CD4-positive, alpha-beta T cell (primary cell): ENCODE measurements at regions not wholly inside any gene's neighbourhood (a gene's known extent, or its start where the extent isn't known, plus 50 kb on each side); places are given as distances from the start of the nearest gene placed in this dataset.

Experiments used
- ATAC-seq: fragments of 200-7000 bp; cut with Tn5 transposase; one replicate; pipeline ENCODE4 v1.10.0; 2022; ENCODE audit warnings: mild to moderate bottlenecking; ENCODE audit not compliant: poor library complexity
- CTCF ChIA-PET: fragments of 350-600 bp; sonication (Branson Sonifier 250); formaldehyde crosslinking; loops from one replicate; lab custom pipeline; 2021; ENCODE audit warnings: antibody characterized with exemption, inconsistent platforms; lab: Charles Lee
- POLR2A ChIA-PET: fragments of 350-600 bp; sonication (Branson Sonifier 250); formaldehyde crosslinking; loops from one replicate; lab custom pipeline; 2021; ENCODE audit warnings: antibody characterized with exemption, inconsistent platforms; lab: Charles Lee
- DNase-seq, 14 experiments: peaks; one replicate each; pipeline ENCODE4 v3.0.0-alpha.2; 2013 to 2020; ENCODE audit warnings: mixed read lengths in 2 of 14
- H3K27ac ChIP-seq, 2 donors: one replicate each; pipeline versions ENCODE4 v1.5.1 to v1.7.0; 2013; ENCODE audit warnings: low read length in 2 of 2, low read depth in 1 of 2, mild to moderate bottlenecking in 1 of 2
- H3K27me3 ChIP-seq, 2 experiments: 1 replicate in 1 of 2; 2 replicates in 1 of 2; pipeline versions ENCODE4 v1.6.1 to v1.7.0; 2013; ENCODE audit warnings: low read length in 2 of 2, control low read depth in 1 of 2, mild to moderate bottlenecking in 1 of 2, moderate library complexity in 1 of 2; ENCODE audit not compliant: insufficient read depth in 2 of 2, control insufficient read depth in 1 of 2
- H3K36me3 ChIP-seq: one replicate; pipeline ENCODE4 v1.6.1; 2013; ENCODE audit warnings: low read length, control low read depth; ENCODE audit not compliant: insufficient read depth
- H3K4me1 ChIP-seq: one replicate; pipeline ENCODE4 v1.6.1; 2013; ENCODE audit warnings: low read length, control low read depth; ENCODE audit not compliant: insufficient read depth
- H3K4me3 ChIP-seq: one replicate; pipeline ENCODE4 v1.5.1; 2013; ENCODE audit warnings: mild to moderate bottlenecking, low read length, moderate library complexity
- H3K9me3 ChIP-seq, 2 experiments: 1 replicate in 1 of 2; 2 replicates in 1 of 2; pipeline versions ENCODE4 v1.6.1 to v1.7.0; 2013; ENCODE audit warnings: low read length in 2 of 2, mild to moderate bottlenecking in 2 of 2, control low read depth in 1 of 2, moderate library complexity in 1 of 2; ENCODE audit not compliant: control insufficient read depth in 1 of 2, insufficient read depth in 1 of 2
- H3K27ac Mint-ChIP-seq: one replicate; pipeline ENCODE4 v1.8.0; 2020; ENCODE audit warnings: mixed read lengths
- H3K27me3 Mint-ChIP-seq: one replicate; pipeline ENCODE4 v1.8.0; 2021; ENCODE audit warnings: mixed read lengths
- H3K36me3 Mint-ChIP-seq: one replicate; pipeline ENCODE4 v1.8.0; 2021; ENCODE audit warnings: low read depth, mixed read lengths
- H3K4me1 Mint-ChIP-seq: one replicate; pipeline ENCODE4 v1.8.0; 2021; ENCODE audit warnings: low read depth, mixed read lengths
- H3K4me3 Mint-ChIP-seq: one replicate; pipeline ENCODE4 v1.8.0; 2020; ENCODE audit warnings: mild to moderate bottlenecking, mixed read lengths
- H3K9me3 Mint-ChIP-seq: one replicate; pipeline ENCODE4 v1.8.0; 2020; ENCODE audit warnings: mixed read lengths
- intact Hi-C, 2 experiments: fragments of 100-400 bp; cut with DNase I in 1 of 2; cut with micrococcal nuclease in 1 of 2; formaldehyde crosslinking; loops; one replicate each; pipeline versions ENCODE4 v1.15.1 to v1.9.0; 2023 to 2025; cut with DNase I, micrococcal nuclease
- TF ChIP-seq, protein P1 (sequence below): fragments of 200-600 bp; IDR thresholded peaks from one replicate; pipeline ENCODE4 v1.8.0; 2022; ENCODE audit warnings: antibody characterized with exemption, mild to moderate bottlenecking

DNA sequence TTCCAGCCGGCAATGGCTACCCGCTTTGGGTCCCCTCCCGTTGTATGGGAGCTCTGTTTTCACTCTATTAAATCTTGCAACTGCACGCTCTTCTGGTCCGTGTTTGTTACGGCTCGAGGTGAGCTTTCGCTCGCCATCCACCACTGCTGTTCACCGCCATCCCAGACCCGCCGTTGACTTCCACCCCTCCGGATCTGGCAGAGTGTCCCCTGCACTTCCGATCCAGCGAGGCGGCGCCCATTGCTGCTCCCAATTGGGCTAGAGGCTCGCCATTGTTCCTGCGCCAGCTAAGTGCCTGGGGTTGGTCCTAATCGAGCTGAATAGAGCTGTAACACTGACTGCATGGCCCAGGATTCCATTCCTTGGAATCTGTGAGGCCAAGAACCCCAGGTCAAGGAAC lies 359.9 kb downstream of the CTTN start:
- no peaks in the 10 kb centered on the region for H3K4me1 Mint-ChIP-seq
- DNase-seq (no peak), ATAC-seq (no peak)
- no peaks in the 10 kb centered on the region for H3K9me3 Mint-ChIP-seq
- intact Hi-C loops: no loop called here
- Histone ChIP-seq H3K4me1 (peaks cover 7% of the 10 kb centered on the region), H3K27me3 (peaks cover 10 to 12% of the 10 kb centered on the region in 2 experiments), H3K9me3 (peaks cover 5 to 49% of the 10 kb centered on the region in 2 experiments), H3K27ac (no peak overlapping the region), H3K36me3 (no peaks in the 10 kb centered on the region), H3K4me3 (no peak overlapping the region)
- H3K27me3 Mint-ChIP-seq: peaks cover 23% of the 10 kb centered on the region
- H3K36me3 Mint-ChIP-seq: no peaks in the 10 kb centered on the region
- TF ChIP-seq, protein P1, sequence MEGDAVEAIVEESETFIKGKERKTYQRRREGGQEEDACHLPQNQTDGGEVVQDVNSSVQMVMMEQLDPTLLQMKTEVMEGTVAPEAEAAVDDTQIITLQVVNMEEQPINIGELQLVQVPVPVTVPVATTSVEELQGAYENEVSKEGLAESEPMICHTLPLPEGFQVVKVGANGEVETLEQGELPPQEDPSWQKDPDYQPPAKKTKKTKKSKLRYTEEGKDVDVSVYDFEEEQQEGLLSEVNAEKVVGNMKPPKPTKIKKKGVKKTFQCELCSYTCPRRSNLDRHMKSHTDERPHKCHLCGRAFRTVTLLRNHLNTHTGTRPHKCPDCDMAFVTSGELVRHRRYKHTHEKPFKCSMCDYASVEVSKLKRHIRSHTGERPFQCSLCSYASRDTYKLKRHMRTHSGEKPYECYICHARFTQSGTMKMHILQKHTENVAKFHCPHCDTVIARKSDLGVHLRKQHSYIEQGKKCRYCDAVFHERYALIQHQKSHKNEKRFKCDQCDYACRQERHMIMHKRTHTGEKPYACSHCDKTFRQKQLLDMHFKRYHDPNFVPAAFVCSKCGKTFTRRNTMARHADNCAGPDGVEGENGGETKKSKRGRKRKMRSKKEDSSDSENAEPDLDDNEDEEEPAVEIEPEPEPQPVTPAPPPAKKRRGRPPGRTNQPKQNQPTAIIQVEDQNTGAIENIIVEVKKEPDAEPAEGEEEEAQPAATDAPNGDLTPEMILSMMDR: no peak
- ChIA-PET CTCF (no interaction called here), POLR2A (no interaction called here)
- no peak overlapping the region for H3K27ac Mint-ChIP-seq
- H3K4me3 Mint-ChIP-seq: no peak overlapping the region

DNA sequence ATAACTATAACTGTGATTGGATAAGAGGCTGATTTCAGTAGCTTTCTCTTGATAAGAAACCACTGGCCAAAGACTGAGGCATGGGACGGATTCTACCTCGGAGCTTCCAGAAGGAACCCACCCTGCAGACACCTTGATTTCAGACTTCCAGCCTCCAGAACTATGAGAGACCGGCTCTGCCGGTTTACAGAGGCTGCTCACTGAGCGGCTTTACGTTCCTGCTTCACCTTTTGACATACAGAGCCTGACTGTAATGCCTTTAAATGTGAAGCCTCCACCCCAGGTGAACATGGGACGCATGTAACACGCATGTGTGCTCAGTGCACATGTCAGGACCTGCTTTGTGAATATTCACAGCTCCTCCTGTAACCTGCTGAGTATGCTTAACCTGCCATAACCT lies 361.5 kb downstream of the CTTN start:
- TF ChIP-seq, protein P1: no peak
- Mint-ChIP-seq H3K27ac (no peak overlapping the region), H3K36me3 (no peaks in the 10 kb centered on the region), H3K27me3 (peaks cover 10% of the 10 kb centered on the region), H3K4me3 (no peak overlapping the region), H3K9me3 (no peaks in the 10 kb centered on the region), H3K4me1 (no peaks in the 10 kb centered on the region)
- intact Hi-C loops: no loop called here
- Histone ChIP-seq H3K27me3 (peaks cover 10 to 12% of the 10 kb centered on the region in 2 experiments), H3K9me3 (peaks cover 5 to 53% of the 10 kb centered on the region in 2 experiments), H3K36me3 (no peaks in the 10 kb centered on the region), H3K4me1 (peaks cover 7% of the 10 kb centered on the region), H3K27ac (no peak overlapping the region), H3K4me3 (no peak overlapping the region)
- ChIA-PET POLR2A (no interaction called here), CTCF (no interaction called here)
- DNase-seq (no peak), ATAC-seq (no peak)

GRCh38 chr11:70760416-70761020 lies 362.2 kb downstream of the CTTN start:
- H3K36me3 ChIP-seq: no peaks in the 10 kb centered on the region

More at GRCh38 chr11:70760416-70761020, 362.2 kb downstream of the CTTN start:
- ATAC-seq (no peak), DNase-seq (no peak)
- Mint-ChIP-seq H3K4me3 (no peak overlapping the region), H3K36me3 (no peaks in the 10 kb centered on the region), H3K27me3 (peaks cover 10% of the 10 kb centered on the region), H3K4me1 (no peaks in the 10 kb centered on the region), H3K9me3 (no peaks in the 10 kb centered on the region), H3K27ac (no peak overlapping the region)
- ChIA-PET CTCF (no interaction called here), POLR2A (no interaction called here)
- peaks cover 8 to 12% of the 10 kb centered on the region in 2 experiments for H3K27me3 ChIP-seq
- intact Hi-C loops: no loop called here
- TF ChIP-seq, protein P1: no peak
- no peak overlapping the region for H3K4me3 ChIP-seq
- H3K9me3 ChIP-seq: peaks cover 5 to 50% of the 10 kb centered on the region in 2 experiments
- peaks cover 4% of the 10 kb centered on the region for H3K4me1 ChIP-seq
- no peak overlapping the region for H3K27ac ChIP-seq
